ENCODE measurements at regions not wholly inside any gene's neighbourhood (a gene's known extent, or its start where the extent isn't known, plus 50 kb on each side); places are given as distances from the start of the nearest gene placed in this dataset.
"Not testable (repeated sequence)": the region's sequence is repeated elsewhere in the genome, so short reads cannot be mapped to it uniquely, and the experiment has no call there.

DNA sequence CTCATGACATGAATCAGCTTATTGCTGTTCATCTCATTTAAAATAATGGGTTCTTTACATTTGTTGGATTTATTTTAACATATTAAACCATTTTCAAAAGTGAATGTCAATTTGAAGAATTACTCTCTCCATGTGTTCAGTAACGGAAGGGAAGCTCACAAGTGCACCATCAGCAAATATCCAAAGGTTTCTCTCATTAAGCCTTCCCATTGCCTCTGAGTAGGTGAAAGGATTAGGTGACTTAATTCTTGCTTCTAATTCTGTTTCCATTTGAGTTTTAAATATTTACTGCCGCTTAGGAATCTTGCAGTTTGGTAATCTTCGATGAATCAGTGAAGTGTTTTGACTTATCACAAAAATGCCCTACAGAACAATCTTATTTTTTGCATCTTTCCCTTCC lies 145.1 kb upstream of the NYAP2 start:
- no peaks in the 10 kb centered on the region for H3K9me3 ChIP-seq
- no peak for DNase-seq
- no peak overlapping the region for H3K27ac ChIP-seq
- no peaks in the 10 kb centered on the region for H3K4me1 ChIP-seq
- no peak for TF ChIP-seq POLR2A (IDR thresholded peaks at IDR 0.05)
- TF ChIP-seq, protein P1, sequence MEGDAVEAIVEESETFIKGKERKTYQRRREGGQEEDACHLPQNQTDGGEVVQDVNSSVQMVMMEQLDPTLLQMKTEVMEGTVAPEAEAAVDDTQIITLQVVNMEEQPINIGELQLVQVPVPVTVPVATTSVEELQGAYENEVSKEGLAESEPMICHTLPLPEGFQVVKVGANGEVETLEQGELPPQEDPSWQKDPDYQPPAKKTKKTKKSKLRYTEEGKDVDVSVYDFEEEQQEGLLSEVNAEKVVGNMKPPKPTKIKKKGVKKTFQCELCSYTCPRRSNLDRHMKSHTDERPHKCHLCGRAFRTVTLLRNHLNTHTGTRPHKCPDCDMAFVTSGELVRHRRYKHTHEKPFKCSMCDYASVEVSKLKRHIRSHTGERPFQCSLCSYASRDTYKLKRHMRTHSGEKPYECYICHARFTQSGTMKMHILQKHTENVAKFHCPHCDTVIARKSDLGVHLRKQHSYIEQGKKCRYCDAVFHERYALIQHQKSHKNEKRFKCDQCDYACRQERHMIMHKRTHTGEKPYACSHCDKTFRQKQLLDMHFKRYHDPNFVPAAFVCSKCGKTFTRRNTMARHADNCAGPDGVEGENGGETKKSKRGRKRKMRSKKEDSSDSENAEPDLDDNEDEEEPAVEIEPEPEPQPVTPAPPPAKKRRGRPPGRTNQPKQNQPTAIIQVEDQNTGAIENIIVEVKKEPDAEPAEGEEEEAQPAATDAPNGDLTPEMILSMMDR (IDR thresholded peaks at IDR 0.05) = no peak
- H3K36me3 ChIP-seq = no peaks in the 10 kb centered on the region
- H3K27me3 ChIP-seq = no peaks in the 10 kb centered on the region
- no peak overlapping the region for H3K4me3 ChIP-seq

DNA sequence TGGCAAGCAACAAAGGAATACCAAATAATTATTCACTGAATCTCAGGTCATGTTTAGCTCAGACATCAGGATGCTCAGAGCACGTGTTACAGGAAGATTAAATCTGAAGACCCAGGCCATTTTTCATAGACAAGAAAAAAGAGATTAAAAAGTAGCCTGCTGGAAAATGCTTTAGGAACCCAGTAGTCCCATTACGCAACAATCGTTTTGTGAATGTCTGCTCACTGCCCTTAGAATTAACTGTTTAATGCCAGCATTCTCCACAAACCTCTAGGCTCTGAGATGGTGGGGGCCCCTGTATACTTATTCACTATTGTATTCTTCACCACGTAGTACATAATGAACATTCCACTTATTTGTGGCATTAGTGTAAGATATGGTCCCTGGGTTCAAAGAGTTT lies 154.6 kb upstream of the NYAP2 start:
- no peaks in the 10 kb centered on the region for H3K36me3 ChIP-seq
- no peak for DNase-seq

DNA sequence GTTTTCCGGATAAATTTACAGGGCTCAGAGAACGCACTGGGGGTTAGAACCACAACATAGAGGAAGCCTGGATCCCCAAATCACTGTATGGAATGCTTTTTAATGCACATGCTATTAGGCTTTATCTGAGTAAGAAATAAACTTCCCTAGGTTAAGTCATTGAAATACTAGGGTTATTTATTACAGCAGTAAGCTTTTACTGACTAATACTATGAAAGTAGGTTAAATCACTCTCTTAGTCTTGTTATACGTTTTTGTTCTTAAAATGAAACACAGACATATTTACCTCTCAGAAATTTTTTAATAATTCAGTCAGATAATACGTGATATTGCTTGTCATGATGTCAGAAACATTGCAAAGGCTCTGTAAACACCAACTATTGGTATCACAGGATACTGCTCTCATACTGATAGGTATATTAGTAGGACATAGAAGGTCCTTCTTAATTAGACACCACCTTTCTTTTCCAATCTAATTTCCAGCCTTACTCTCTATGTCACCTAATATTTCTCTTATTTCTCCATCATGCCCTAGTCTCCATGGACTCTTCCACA lies 162.7 kb upstream of the NYAP2 start:
- no peaks in the 10 kb centered on the region for H3K4me1 ChIP-seq
- H3K9me3 ChIP-seq = no peaks in the 10 kb centered on the region
- no peaks in the 10 kb centered on the region for H3K36me3 ChIP-seq
- H3K4me3 ChIP-seq = no peak overlapping the region
- DNase-seq = no peak
- no peak overlapping the region for H3K27ac ChIP-seq
- no peak for TF ChIP-seq POLR2A (IDR thresholded peaks at IDR 0.05)
- TF ChIP-seq, protein P1 (IDR thresholded peaks at IDR 0.05) = no peak
- no peaks in the 10 kb centered on the region for H3K27me3 ChIP-seq

More for the DNA sequence above, 154.6 kb upstream of the NYAP2 start:
- TF ChIP-seq, protein P1 (IDR thresholded peaks at IDR 0.05) = no peak
- TF ChIP-seq POLR2A (IDR thresholded peaks at IDR 0.05) = no peak
- Histone ChIP-seq H3K4me3 (no peak overlapping the region), H3K9me3 (no peaks in the 10 kb centered on the region), H3K27me3 (no peaks in the 10 kb centered on the region), H3K4me1 (no peaks in the 10 kb centered on the region), H3K27ac (no peak overlapping the region)

DNA sequence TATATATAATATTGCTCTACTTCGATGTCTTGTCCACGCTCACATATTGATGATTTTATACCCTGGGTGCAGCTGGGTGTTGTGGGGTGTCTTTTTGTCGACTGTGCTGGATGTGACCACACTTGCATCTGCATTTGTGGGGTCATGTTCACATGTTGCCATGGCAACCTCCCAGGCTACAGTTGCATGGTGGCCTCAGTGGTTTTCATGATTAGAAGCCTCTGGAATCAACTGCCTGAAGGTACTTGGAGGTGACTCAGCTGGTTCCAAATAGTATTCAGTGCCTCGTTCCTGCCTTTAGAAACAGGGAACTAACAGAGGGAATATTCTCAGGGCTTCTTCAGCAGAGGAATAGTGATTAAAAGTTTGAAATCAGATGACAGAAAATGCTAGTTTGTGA lies 166.3 kb upstream of the NYAP2 start:
- Histone ChIP-seq H3K4me3 (no peak overlapping the region), H3K9me3 (no peaks in the 10 kb centered on the region), H3K36me3 (no peaks in the 10 kb centered on the region), H3K4me1 (no peaks in the 10 kb centered on the region), H3K27me3 (no peaks in the 10 kb centered on the region), H3K27ac (no peak overlapping the region)
- TF ChIP-seq, protein P1 (IDR thresholded peaks at IDR 0.05) = no peak
- TF ChIP-seq POLR2A (IDR thresholded peaks at IDR 0.05) = no peak
- no peak for DNase-seq

DNA sequence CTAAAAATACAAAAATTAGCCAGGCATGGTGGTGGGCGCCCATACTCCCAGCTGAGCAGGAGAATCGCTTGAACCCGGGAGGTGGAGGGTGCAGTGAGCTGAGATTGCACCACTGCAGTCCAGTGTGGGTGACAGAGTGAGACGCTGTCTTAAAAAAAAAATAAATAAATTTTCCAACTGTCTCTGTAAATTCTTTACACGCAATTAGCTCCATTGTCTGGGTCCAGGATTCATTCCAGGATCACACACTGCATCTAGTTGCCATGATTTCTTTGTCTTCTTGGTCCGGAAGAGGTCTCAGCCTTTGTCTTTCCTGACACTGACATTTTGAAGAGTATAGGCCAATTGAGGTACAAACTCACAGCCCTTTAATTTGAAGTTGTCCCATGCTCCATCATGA lies 167.6 kb upstream of the NYAP2 start:
- H3K9me3 ChIP-seq = no peaks in the 10 kb centered on the region
- H3K27ac ChIP-seq = no peak overlapping the region
- H3K4me3 ChIP-seq = no peak overlapping the region
- H3K36me3 ChIP-seq = no peaks in the 10 kb centered on the region
- H3K4me1 ChIP-seq = no peaks in the 10 kb centered on the region
- DNase-seq = no peak
- TF ChIP-seq POLR2A (IDR thresholded peaks at IDR 0.05) = no peak
- TF ChIP-seq, protein P1 (IDR thresholded peaks at IDR 0.05) = no peak
- no peaks in the 10 kb centered on the region for H3K27me3 ChIP-seq

DNA sequence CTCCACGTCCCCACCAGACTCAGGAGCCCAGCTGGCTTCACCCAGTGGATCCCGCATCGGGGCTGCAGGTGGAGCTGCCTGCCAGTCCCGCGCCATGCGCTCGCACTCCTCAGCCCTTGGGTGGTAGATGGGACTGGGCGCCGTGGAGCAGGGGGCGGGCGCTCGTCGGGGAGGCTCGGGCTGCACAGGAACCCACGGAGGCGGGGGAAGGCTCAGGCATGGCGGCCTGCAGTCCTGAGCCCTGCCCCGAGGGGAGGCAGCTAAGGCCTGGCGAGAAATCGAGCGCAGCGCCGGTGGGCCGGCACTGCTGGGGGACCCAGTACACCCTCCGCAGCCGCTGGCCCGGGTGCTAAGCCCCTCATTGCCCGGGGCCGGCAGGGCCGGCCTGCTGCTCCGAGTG lies 170.2 kb upstream of the NYAP2 start:
- H3K4me3 ChIP-seq, DNase-seq, H3K36me3 ChIP-seq, H3K4me1 ChIP-seq, H3K9me3 ChIP-seq, H3K27ac ChIP-seq, H3K27me3 ChIP-seq: not testable (repeated sequence)
